Esophagus squamous epithelium (tissue), 5 donors: ENCODE measurements at regions not wholly inside any gene's neighbourhood (a gene's known extent, or its start where the extent isn't known, plus 50 kb on each side); places are given as distances from the start of the nearest gene placed in this dataset.

ENCODE experiments used
- DNase-seq: peaks from one replicate; lab custom pipeline; 2025; lab: John Stamatoyannopoulos, UW
- H3K27ac ChIP-seq, 4 donors: fragments of 200-600 bp; sonication (generic); one replicate each; pipeline ENCODE4 v1.5.1; 2016 to 2019; ENCODE audit warnings: mild to moderate bottlenecking in 1 of 4
- H3K27me3 ChIP-seq, 4 donors: fragments of 200-600 bp; sonication (generic); 1 replicate in 3 of 4; 2 replicates in 1 of 4; pipeline versions ENCODE4 v1.5.1 to v1.6.0; 2017 to 2021; ENCODE audit warnings: antibody characterized with exemption in 1 of 4
- H3K36me3 ChIP-seq, 3 donors: fragments of 200-600 bp; sonication (generic); one replicate each; pipeline ENCODE4 v1.5.1; 2016 to 2019
- H3K4me1 ChIP-seq, 3 donors: fragments of 200-600 bp; sonication (generic); one replicate each; pipeline ENCODE4 v1.5.1; 2017 to 2019
- H3K4me3 ChIP-seq, 4 donors: fragments of 200-600 bp; sonication (generic); 1 replicate in 3 of 4; 2 replicates in 1 of 4; pipeline ENCODE4 v1.5.1; 2016 to 2019; ENCODE audit warnings: mild to moderate bottlenecking in 2 of 4, moderate library complexity in 1 of 4
- H3K9me3 ChIP-seq, 3 donors: fragments of 200-600 bp; sonication (generic); one replicate each; pipeline ENCODE4 v1.5.1; 2016 to 2019
- CTCF ChIP-seq, 6 experiments: fragments of 450-650 bp in 4 of 6; fragments of 200-600 bp in 2 of 6; sonication (generic) in 2 of 6; IDR thresholded peaks; one replicate each; pipeline ENCODE4 v1.5.1; 2016 to 2019; ENCODE audit warnings: antibody characterized with exemption in 6 of 6, mild to moderate bottlenecking in 4 of 6, moderate library complexity in 4 of 6
- POLR2A ChIP-seq, 4 donors: fragments of 450-650 bp; IDR thresholded peaks; one replicate each; pipeline ENCODE4 v1.6.1; 2017; ENCODE audit warnings: antibody characterized with exemption in 4 of 4, mild to moderate bottlenecking in 4 of 4, moderate library complexity in 3 of 4
- WGBS, 2 donors: methylation state at CpG; one replicate each; pipeline ENCODE4 v1.1.5; 2018; 5-methylcytosine and 5-hydroxymethylcytosine counted together
- intact Hi-C: fragments of 100-400 bp; cut with DNase I; formaldehyde crosslinking; loops from one replicate; pipeline ENCODE4 v1.15.0; 2022
- donor health status: DM: yes; HTN: yes; CAD: no.

DNA sequence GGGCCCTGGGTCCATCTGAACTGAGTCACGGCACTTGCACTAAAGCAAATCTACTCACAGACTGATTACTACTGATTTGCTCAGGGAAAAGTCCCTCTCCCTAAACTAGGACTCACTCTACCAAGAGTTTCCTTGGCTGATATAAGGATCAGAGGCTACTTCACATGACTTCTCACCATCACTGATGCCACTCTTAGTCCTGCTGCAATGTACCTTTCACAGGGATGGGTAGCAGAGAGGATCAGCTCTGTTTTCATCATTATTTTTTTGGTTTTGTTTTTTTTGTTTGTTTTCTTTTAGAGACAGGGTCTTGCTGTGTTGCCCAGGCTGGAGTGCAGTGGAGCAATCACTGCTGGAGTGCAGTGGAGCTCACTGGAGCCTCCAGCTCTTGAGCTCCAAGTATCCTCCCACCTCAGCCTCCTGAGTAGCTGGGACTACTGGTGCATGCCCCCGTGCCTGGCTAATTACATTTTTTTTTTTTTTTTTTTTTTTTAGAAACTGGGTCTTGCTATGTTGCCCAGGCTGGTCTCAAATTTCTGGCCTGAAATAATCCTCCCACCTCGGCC, 200.6 kb downstream of the JCAD start:
- 46% methylated on average over 3 of the region's 3 CpGs for WGBS, 2 donors
- Histone ChIP-seq H3K9me3 (no peaks in the 10 kb centered on the region), H3K27ac (peak overlapping the region; percentile 51 to 61 (median 58)), H3K36me3 (no peaks in the 10 kb centered on the region), H3K27me3 (no peaks in the 10 kb centered on the region), H3K4me3 (no peak overlapping the region), H3K4me1 (peaks cover 20 to 72% (median 38%) of the 10 kb centered on the region in 3 donors)
- DNase-seq = no peak
- TF ChIP-seq POLR2A (IDR thresholded peaks at IDR 0.05) (no peak), CTCF (IDR thresholded peaks at IDR 0.05) (no peak)
- intact Hi-C loops = loop anchor here (10.0 kb wide), 1 partner anchor 86 kb away; no protein-coding TSS in a partner anchor

DNA sequence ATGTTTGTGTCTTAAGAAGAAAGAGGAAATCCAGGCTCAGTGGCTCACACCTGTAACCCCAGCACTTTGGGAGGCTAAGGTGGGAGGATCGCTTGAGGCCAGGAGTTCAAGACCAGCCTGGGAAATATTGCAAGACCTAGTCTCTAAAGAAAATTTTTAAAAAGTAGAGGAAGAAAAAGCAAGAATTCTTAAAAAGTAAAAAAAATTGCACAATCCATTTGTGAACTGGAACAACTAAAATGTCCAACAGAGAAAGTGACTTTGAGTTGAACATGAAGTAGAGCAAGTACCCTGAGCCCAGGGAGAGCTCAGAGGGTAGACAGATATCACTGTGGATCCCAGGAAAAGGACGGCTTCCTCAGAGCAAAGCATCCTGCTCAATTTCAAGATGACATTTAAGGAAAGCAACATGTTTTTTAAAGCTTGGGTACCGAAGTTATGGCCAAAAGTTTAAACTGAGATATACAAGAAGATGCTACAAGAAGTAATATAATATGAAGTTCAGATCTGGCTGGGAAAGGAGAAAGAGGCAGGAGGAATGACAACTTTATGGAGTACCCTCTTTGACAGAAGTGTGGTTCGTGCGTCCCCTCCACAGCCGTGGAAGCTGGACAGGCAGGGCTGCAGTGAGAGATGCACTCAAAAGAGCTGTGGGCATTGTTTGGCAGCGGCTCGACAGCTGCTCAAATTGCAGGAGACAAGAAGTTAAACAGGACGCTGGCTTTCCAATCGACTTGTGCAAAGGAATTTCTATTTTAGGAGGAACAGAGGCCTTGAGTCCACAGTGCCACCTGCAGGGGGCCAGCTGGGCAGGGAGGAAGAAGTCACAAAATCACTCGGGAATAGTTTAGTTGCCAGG, 201.3 kb downstream of the JCAD start:
- H3K36me3 ChIP-seq = no peaks in the 10 kb centered on the region
- intact Hi-C loops = loop anchor here (10.0 kb wide), 1 partner anchor 87 kb away; no protein-coding TSS in a partner anchor
- peak overlapping the region; percentile 51 to 61 (median 58) for H3K27ac ChIP-seq
- no peaks in the 10 kb centered on the region for H3K27me3 ChIP-seq
- TF ChIP-seq CTCF (IDR thresholded peaks at IDR 0.05) (peak in 5 of 6 experiments; percentile 53 to 84 (median 70)), POLR2A (IDR thresholded peaks at IDR 0.05) (no peak)
- no peak for DNase-seq
- peaks cover 20 to 74% (median 41%) of the 10 kb centered on the region in 3 donors for H3K4me1 ChIP-seq
- 25 to 30% methylated on average over 9 to 11 of the region's 11 CpGs for WGBS, 2 donors
- H3K9me3 ChIP-seq = no peaks in the 10 kb centered on the region
- no peak overlapping the region for H3K4me3 ChIP-seq

DNA sequence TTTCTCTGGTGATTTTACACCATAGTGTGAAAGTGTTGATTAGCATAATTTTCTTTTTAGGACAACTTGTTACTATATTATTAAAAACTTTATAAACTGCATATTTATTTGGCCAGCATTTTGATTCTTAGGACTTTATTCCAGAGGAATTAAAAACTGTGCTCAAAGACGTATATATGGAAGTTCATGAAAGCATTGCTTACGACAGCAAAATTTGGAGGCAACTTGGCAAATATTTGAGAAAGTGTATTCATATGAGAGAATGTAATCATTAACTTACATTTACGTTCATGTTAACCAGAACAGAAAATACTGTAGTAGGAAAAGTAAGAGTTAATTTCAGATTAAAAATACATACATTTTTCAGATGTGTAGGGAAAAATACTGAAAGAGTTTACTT, 203.1 kb downstream of the JCAD start:
- Histone ChIP-seq H3K9me3 (no peaks in the 10 kb centered on the region), H3K36me3 (no peaks in the 10 kb centered on the region), H3K4me3 (no peak overlapping the region), H3K27ac (peak overlapping the region in 2 of 4 donors; percentile 3 to 7), H3K4me1 (peaks cover 13 to 75% (median 43%) of the 10 kb centered on the region in 3 donors), H3K27me3 (no peaks in the 10 kb centered on the region)
- WGBS, 2 donors = 84 to 91% methylated on average over 3 of the region's 3 CpGs
- DNase-seq = no peak
- intact Hi-C loops = loop anchor here (10.0 kb wide), 1 partner anchor 89 kb away; no protein-coding TSS in a partner anchor
- TF ChIP-seq POLR2A (IDR thresholded peaks at IDR 0.05) (no peak), CTCF (IDR thresholded peaks at IDR 0.05) (no peak)

GRCh38 chr10:29853913-29854312, 205.5 kb downstream of the JCAD start:
- H3K36me3 ChIP-seq = no peaks in the 10 kb centered on the region
- no peaks in the 10 kb centered on the region for H3K9me3 ChIP-seq
- TF ChIP-seq CTCF (IDR thresholded peaks at IDR 0.05) (no peak), POLR2A (IDR thresholded peaks at IDR 0.05) (no peak)
- H3K27ac ChIP-seq = peak overlapping the region; percentile 53 to 78 (median 66)
- WGBS, 2 donors = 32 to 45% methylated on average over 4 of the region's 4 CpGs
- DNase-seq = no peak
- intact Hi-C loops = loop anchor here (10.0 kb wide), 1 partner anchor 91 kb away; no protein-coding TSS in a partner anchor
- peaks cover 7 to 82% (median 47%) of the 10 kb centered on the region in 3 donors for H3K4me1 ChIP-seq
- H3K4me3 ChIP-seq = no peak overlapping the region
- no peaks in the 10 kb centered on the region for H3K27me3 ChIP-seq

DNA sequence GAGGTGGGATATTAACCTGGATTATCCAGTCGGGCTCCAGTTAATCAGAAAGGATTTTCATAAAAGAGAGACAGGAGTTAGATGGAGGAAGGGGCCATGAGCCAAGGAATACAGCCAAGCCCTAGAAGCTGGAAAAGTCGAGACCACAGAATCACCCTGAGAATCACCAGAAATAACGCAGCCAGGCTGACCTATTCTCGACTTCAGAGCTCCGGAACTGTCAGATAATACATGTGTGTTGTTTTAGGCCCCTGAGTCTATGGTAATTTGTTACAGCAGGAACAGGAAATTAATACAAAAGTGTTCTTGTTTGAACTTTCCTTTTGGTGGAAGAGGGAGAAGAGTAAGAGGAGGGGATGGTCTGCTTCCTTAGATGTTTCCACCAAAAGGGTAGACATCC, 208.1 kb downstream of the JCAD start:
- WGBS, 2 donors = 72 to 87% methylated on average over 4 to 5 of the region's 5 CpGs
- TF ChIP-seq CTCF (IDR thresholded peaks at IDR 0.05) (no peak), POLR2A (IDR thresholded peaks at IDR 0.05) (no peak)
- Histone ChIP-seq H3K9me3 (no peaks in the 10 kb centered on the region), H3K27me3 (no peaks in the 10 kb centered on the region), H3K36me3 (no peaks in the 10 kb centered on the region), H3K4me1 (peaks cover 0 to 66% (median 37%) of the 10 kb centered on the region in 3 donors), H3K4me3 (no peak overlapping the region), H3K27ac (peak overlapping the region in 2 of 4 donors; percentile 76 to 78)
- intact Hi-C loops = loop anchor here (10.0 kb wide), 1 partner anchor 94 kb away; no protein-coding TSS in a partner anchor
- DNase-seq = no peak
